Progenitor cell of endocrine pancreas (in vitro differentiated cells): ENCODE measurements at regions not wholly inside any gene's neighbourhood (a gene's known extent, or its start where the extent isn't known, plus 50 kb on each side); places are given as distances from the start of the nearest gene placed in this dataset.

Experiments
- DNase-seq: peaks from one replicate; pipeline ENCODE4 v3.0.0; 2021; ENCODE audit warnings: low spot score; ENCODE audit not compliant: unreplicated experiment
- H3K27ac Mint-ChIP-seq: 2 replicates; pipeline ENCODE4 v1.8.0; 2021; ENCODE audit warnings: mild to moderate bottlenecking, moderate library complexity, mixed read lengths
- H3K27me3 Mint-ChIP-seq: 2 replicates; pipeline ENCODE4 v1.8.0; 2021; ENCODE audit warnings: mixed read lengths
- H3K36me3 Mint-ChIP-seq: 2 replicates; pipeline ENCODE4 v1.8.0; 2022; ENCODE audit warnings: mixed read lengths; ENCODE audit not compliant: insufficient read depth
- H3K4me1 Mint-ChIP-seq: 2 replicates; pipeline ENCODE4 v1.8.0; 2021; ENCODE audit warnings: low read depth, mixed read lengths
- H3K4me3 Mint-ChIP-seq: 2 replicates; pipeline ENCODE4 v1.8.0; 2021; ENCODE audit warnings: low read depth, mild to moderate bottlenecking, moderate library complexity, mixed read lengths
- H3K9me3 Mint-ChIP-seq: 2 replicates; pipeline ENCODE4 v1.8.0; 2021; ENCODE audit warnings: low read depth, mixed read lengths
- CTCF ChIP-seq: fragments of 200-600 bp; sonication (generic); IDR thresholded peaks from one replicate; pipeline ENCODE4 v1.5.0; 2021; ENCODE audit warnings: antibody characterized with exemption, mild to moderate bottlenecking; ENCODE audit not compliant: unreplicated experiment

- H3K27ac Mint-ChIP-seq: no peak overlapping the region
- H3K9me3 Mint-ChIP-seq: peaks cover 5% of the 10 kb centered on the region
- no peak for DNase-seq
- H3K4me3 Mint-ChIP-seq: no peak overlapping the region
- peaks cover 5% of the 10 kb centered on the region for H3K4me1 Mint-ChIP-seq
- no peaks in the 10 kb centered on the region for H3K27me3 Mint-ChIP-seq
- H3K36me3 Mint-ChIP-seq: no peaks in the 10 kb centered on the region
- no peak for TF ChIP-seq CTCF
Measured at GRCh38 chr12:79524507-79525148, 166.1 kb downstream of the PAWR start.

GRCh38 chr12:79522989-79523386, 167.8 kb downstream of the PAWR start:
- H3K27ac Mint-ChIP-seq: no peak overlapping the region
- DNase-seq: no peak
- no peak overlapping the region for H3K4me3 Mint-ChIP-seq
- no peaks in the 10 kb centered on the region for H3K9me3 Mint-ChIP-seq
- H3K27me3 Mint-ChIP-seq: no peaks in the 10 kb centered on the region
- H3K36me3 Mint-ChIP-seq: no peaks in the 10 kb centered on the region
- peaks cover 5% of the 10 kb centered on the region for H3K4me1 Mint-ChIP-seq
- no peak for TF ChIP-seq CTCF

GRCh38 chr12:79522257-79522988, 168.3 kb downstream of the PAWR start:
- Mint-ChIP-seq H3K36me3 (no peaks in the 10 kb centered on the region), H3K4me3 (no peak overlapping the region), H3K27me3 (no peaks in the 10 kb centered on the region), H3K9me3 (no peaks in the 10 kb centered on the region), H3K27ac (no peak overlapping the region), H3K4me1 (peaks cover 5% of the 10 kb centered on the region)
- no peak for DNase-seq
- no peak for TF ChIP-seq CTCF

GRCh38 chr12:79521576-79521975, 169.2 kb downstream of the PAWR start:
- Mint-ChIP-seq H3K36me3 (no peaks in the 10 kb centered on the region), H3K27ac (no peak overlapping the region), H3K4me3 (no peak overlapping the region), H3K4me1 (peaks cover 5% of the 10 kb centered on the region), H3K9me3 (no peaks in the 10 kb centered on the region), H3K27me3 (no peaks in the 10 kb centered on the region)
- no peak for DNase-seq
- no peak for TF ChIP-seq CTCF

- H3K27me3 Mint-ChIP-seq: no peaks in the 10 kb centered on the region
- no peaks in the 10 kb centered on the region for H3K4me1 Mint-ChIP-seq
- TF ChIP-seq CTCF: no peak
- H3K4me3 Mint-ChIP-seq: no peak overlapping the region
- H3K27ac Mint-ChIP-seq: no peak overlapping the region
- H3K9me3 Mint-ChIP-seq: no peaks in the 10 kb centered on the region
- DNase-seq: no peak
- no peaks in the 10 kb centered on the region for H3K36me3 Mint-ChIP-seq
Measured at GRCh38 chr12:79517363-79517762, 173.4 kb downstream of the PAWR start.
